ENCODE measurements at regions not wholly inside any gene's neighbourhood (a gene's known extent, or its start where the extent isn't known, plus 50 kb on each side); places are given as distances from the start of the nearest gene placed in this dataset.

DNA sequence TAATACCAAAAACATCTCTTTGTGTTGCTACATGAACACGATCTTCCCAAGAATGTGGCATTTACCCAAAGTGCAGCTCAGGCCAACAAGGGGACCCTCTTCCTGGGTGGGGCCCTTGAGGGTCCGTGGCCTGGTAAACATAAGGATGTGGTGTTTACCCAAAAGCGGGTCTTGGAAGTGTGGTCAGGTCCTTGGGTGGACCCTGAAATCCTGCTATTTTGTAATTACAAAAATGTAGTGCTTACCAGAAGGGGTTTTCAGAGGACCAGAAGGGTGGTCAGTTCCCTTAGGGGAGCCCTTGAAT, 87.8 kb upstream of the PRDM11 start:
- ChIA-PET POLR2A (no interaction called here), CTCF (no interaction called here)
- no peaks in the 10 kb centered on the region for H3K36me3 ChIP-seq (ENCODE audit: control insufficient read depth in 2 of 2, extremely low read depth in 1 of 2, insufficient read depth in 2 of 2, low read length in 2 of 2)
- TF ChIP-seq GATA2 (IDR thresholded peaks at IDR 0.05; ENCODE audit: insufficient read depth, insufficient read length, low read depth, low read length): no peak
- H3K79me2 ChIP-seq (ENCODE audit: control insufficient read depth, insufficient read depth, low read length): no peaks in the 10 kb centered on the region
- H3K9me1 ChIP-seq (replicated peaks; ENCODE audit: control insufficient read depth, extremely low read depth, insufficient read depth, low read length): no peaks in the 10 kb centered on the region
- no peak overlapping the region for H2AFZ ChIP-seq (ENCODE audit: low read depth, low read length)
- H3K9ac ChIP-seq (replicated peaks; ENCODE audit: extremely low read depth, insufficient read depth, low read length): no peak overlapping the region
- no peak overlapping the region for H3K4me3 ChIP-seq (replicated peaks in 1 of 3; ENCODE audit: insufficient read depth in 1 of 3, low read depth in 1 of 3, low read length in 3 of 3)
- H3K9me3 ChIP-seq (replicated peaks; ENCODE audit: control insufficient read depth, insufficient read depth, low read length): no peaks in the 10 kb centered on the region
- no peaks in the 10 kb centered on the region for H3K27me3 ChIP-seq (ENCODE audit: control insufficient read depth in 2 of 2, insufficient read depth in 2 of 2, low read length in 2 of 2)
- FAIRE-seq (no peak), DNase-seq (ENCODE audit: low read depth, low spot score) (no peak)
- intact Hi-C loops (cut with micrococcal nuclease) (no loop called here), dilution Hi-C loops (cut with MboI; ENCODE audit: extremely low pct_ligation_motif_present, low sequenced_read_pairs) (no loop called here)
- no TSS peak for BruUV-seq (replicated peaks)
- no peak overlapping the region for H3K27ac ChIP-seq (ENCODE audit: insufficient read depth, low read depth, low read length)
- no peaks in the 10 kb centered on the region for H4K20me1 ChIP-seq (replicated peaks; ENCODE audit: control insufficient read depth, extremely low read depth, insufficient read depth, low read length)
- no peak overlapping the region for H3K4me2 ChIP-seq (ENCODE audit: insufficient read depth, low read length)
- no peaks in the 10 kb centered on the region for H3K4me1 ChIP-seq (ENCODE audit: control insufficient read depth, extremely low read depth, insufficient read depth, low read length)

DNA sequence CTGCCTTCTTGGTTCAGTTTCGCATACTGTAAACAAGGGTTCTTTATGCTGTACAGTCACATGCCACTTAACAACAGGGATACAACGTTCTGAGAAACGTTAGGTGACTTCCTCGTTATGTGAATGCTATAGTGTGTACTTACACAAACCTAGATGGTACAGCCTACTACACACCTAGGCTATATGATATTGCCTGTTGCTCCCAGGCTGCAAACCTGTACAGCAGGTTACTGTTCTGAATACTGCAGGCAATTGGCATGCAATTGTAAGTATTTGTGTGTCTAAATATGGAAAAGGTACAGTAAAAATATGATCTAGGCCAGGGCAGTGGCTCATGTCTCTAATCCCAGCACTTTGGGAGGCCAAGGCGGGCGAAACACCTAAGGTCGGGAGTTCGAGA, 85.7 kb upstream of the PRDM11 start:
- H3K9me3 ChIP-seq (replicated peaks; ENCODE audit: control insufficient read depth, insufficient read depth, low read length): no peaks in the 10 kb centered on the region
- no peak overlapping the region for H2AFZ ChIP-seq (ENCODE audit: low read depth, low read length)
- no TSS peak for BruUV-seq (replicated peaks)
- ChIA-PET POLR2A (no interaction called here), CTCF (interaction anchor here (1.0 to 1.5 kb wide), 2 partner anchors 9 to 55 kb away, joined by 3 to 4 read pairs; no protein-coding TSS in a partner anchor)
- peaks cover 0 to 3% of the 10 kb centered on the region in 2 experiments for H3K27me3 ChIP-seq (ENCODE audit: control insufficient read depth in 2 of 2, insufficient read depth in 2 of 2, low read length in 2 of 2)
- dilution Hi-C loops (cut with MboI; ENCODE audit: extremely low pct_ligation_motif_present, low sequenced_read_pairs): no loop called here
- no peaks in the 10 kb centered on the region for H3K79me2 ChIP-seq (ENCODE audit: control insufficient read depth, insufficient read depth, low read length)
- H3K4me3 ChIP-seq (replicated peaks in 1 of 3; ENCODE audit: insufficient read depth in 1 of 3, low read depth in 1 of 3, low read length in 3 of 3): no peak overlapping the region
- FAIRE-seq (no peak), DNase-seq (ENCODE audit: low read depth, low spot score) (no peak)
- H3K9me1 ChIP-seq (replicated peaks; ENCODE audit: control insufficient read depth, extremely low read depth, insufficient read depth, low read length): no peaks in the 10 kb centered on the region
- TF ChIP-seq MYC (IDR thresholded peaks at IDR 0.05; ENCODE audit: low read depth, low read length) (no peak), FOS (IDR thresholded peaks at IDR 0.05; ENCODE audit: borderline replicate concordance, insufficient read depth, low read length) (no peak), JUN (IDR thresholded peaks at IDR 0.05; ENCODE audit: borderline replicate concordance, insufficient read depth, insufficient read length, low read depth) (no peak)
- TF ChIP-seq, protein P1, sequence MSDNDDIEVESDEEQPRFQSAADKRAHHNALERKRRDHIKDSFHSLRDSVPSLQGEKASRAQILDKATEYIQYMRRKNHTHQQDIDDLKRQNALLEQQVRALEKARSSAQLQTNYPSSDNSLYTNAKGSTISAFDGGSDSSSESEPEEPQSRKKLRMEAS (IDR thresholded peaks at IDR 0.05; ENCODE audit: insufficient read depth, insufficient read length): no peak
- TF ChIP-seq, protein P2, sequence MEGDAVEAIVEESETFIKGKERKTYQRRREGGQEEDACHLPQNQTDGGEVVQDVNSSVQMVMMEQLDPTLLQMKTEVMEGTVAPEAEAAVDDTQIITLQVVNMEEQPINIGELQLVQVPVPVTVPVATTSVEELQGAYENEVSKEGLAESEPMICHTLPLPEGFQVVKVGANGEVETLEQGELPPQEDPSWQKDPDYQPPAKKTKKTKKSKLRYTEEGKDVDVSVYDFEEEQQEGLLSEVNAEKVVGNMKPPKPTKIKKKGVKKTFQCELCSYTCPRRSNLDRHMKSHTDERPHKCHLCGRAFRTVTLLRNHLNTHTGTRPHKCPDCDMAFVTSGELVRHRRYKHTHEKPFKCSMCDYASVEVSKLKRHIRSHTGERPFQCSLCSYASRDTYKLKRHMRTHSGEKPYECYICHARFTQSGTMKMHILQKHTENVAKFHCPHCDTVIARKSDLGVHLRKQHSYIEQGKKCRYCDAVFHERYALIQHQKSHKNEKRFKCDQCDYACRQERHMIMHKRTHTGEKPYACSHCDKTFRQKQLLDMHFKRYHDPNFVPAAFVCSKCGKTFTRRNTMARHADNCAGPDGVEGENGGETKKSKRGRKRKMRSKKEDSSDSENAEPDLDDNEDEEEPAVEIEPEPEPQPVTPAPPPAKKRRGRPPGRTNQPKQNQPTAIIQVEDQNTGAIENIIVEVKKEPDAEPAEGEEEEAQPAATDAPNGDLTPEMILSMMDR (IDR thresholded peaks at IDR 0.05; ENCODE audit: extremely low read depth in 1 of 2, insufficient read depth in 1 of 2, low read depth in 1 of 2, low read length in 2 of 2): no peak
- no peak overlapping the region for H3K4me2 ChIP-seq (ENCODE audit: insufficient read depth, low read length)
- H3K4me1 ChIP-seq (ENCODE audit: control insufficient read depth, extremely low read depth, insufficient read depth, low read length): no peaks in the 10 kb centered on the region
- H3K27ac ChIP-seq (ENCODE audit: insufficient read depth, low read depth, low read length): no peak overlapping the region
- no peaks in the 10 kb centered on the region for H3K36me3 ChIP-seq (ENCODE audit: control insufficient read depth in 2 of 2, extremely low read depth in 1 of 2, insufficient read depth in 2 of 2, low read length in 2 of 2)
- H3K9ac ChIP-seq (replicated peaks; ENCODE audit: extremely low read depth, insufficient read depth, low read length): no peak overlapping the region
- no peaks in the 10 kb centered on the region for H4K20me1 ChIP-seq (replicated peaks; ENCODE audit: control insufficient read depth, extremely low read depth, insufficient read depth, low read length)
- intact Hi-C loops (cut with micrococcal nuclease): no loop called here
